CD14-positive monocyte (primary cell): ENCODE measurements at regions not wholly inside any gene's neighbourhood (a gene's known extent, or its start where the extent isn't known, plus 50 kb on each side); places are given as distances from the start of the nearest gene placed in this dataset.

Experiments used
- DNase-seq, 3 donors: peaks; one replicate each; pipeline ENCODE4 v3.0.0-alpha.2; 2011 to 2022
- H2AFZ ChIP-seq: 2 replicates; pipeline ENCODE4 v1.6.0; 2012; ENCODE audit warnings: mild to moderate bottlenecking, low read depth, low read length, inconsistent platforms; ENCODE audit not compliant: insufficient read depth, poor library complexity, severe bottlenecking
- H3K27ac ChIP-seq, 2 donors: 1 replicate in 1 of 2; 2 replicates in 1 of 2; pipeline ENCODE4 v1.5.1; 2012 to 2013; ENCODE audit warnings: low read length in 2 of 2, control low read depth in 1 of 2, inconsistent platforms in 1 of 2, low read depth in 1 of 2, mild to moderate bottlenecking in 1 of 2
- H3K27me3 ChIP-seq, 2 donors: one replicate each; pipeline versions ENCODE4 v1.6.0 to v1.6.1; 2011 to 2013; ENCODE audit warnings: low read length in 2 of 2; ENCODE audit not compliant: control insufficient read depth in 2 of 2, insufficient read depth in 2 of 2
- H3K36me3 ChIP-seq, 2 donors: replicated peaks in 1 of 2; 1 replicate in 1 of 2; 2 replicates in 1 of 2; pipeline versions ENCODE4 v1.5.1 to v1.6.1; 2012 to 2013; ENCODE audit warnings: low read length in 2 of 2, control low read depth in 1 of 2, inconsistent platforms in 1 of 2, mild to moderate bottlenecking in 1 of 2; ENCODE audit not compliant: insufficient read depth in 2 of 2, control insufficient read depth in 1 of 2
- H3K4me1 ChIP-seq, 2 donors: 1 replicate in 1 of 2; 2 replicates in 1 of 2; pipeline versions ENCODE4 v1.5.1 to v1.6.1; 2012 to 2013; ENCODE audit warnings: low read length in 2 of 2, control low read depth in 1 of 2, inconsistent platforms in 1 of 2, mild to moderate bottlenecking in 1 of 2, moderate library complexity in 1 of 2; ENCODE audit not compliant: insufficient read depth in 2 of 2, control insufficient read depth in 1 of 2
- H3K4me2 ChIP-seq: replicated peaks from 2 replicates; pipeline ENCODE3; 2012; ENCODE audit warnings: low read length, moderate library complexity, mild to moderate bottlenecking; ENCODE audit not compliant: poor library complexity, severe bottlenecking; ENCODE audit errors: extremely low read depth
- H3K4me3 ChIP-seq, 3 experiments: fragments of 200-600 bp in 1 of 3; sonication (generic) in 1 of 3; replicated peaks in 1 of 3; 1 replicate in 2 of 3; 2 replicates in 1 of 3; pipeline ENCODE4 v1.5.1; 2011 to 2013; ENCODE audit warnings: low read length in 3 of 3, mild to moderate bottlenecking in 3 of 3, control low read depth in 2 of 3, low read depth in 2 of 3, inconsistent platforms in 1 of 3, moderate library complexity in 1 of 3
- H3K79me2 ChIP-seq: 2 replicates; pipeline ENCODE4 v1.6.0; 2012; ENCODE audit warnings: mild to moderate bottlenecking, control low read depth, inconsistent platforms, low read length, moderate library complexity; ENCODE audit not compliant: insufficient read depth
- H3K9ac ChIP-seq: 2 replicates; pipeline ENCODE4 v1.6.0; 2017; ENCODE audit warnings: low read length, mild to moderate bottlenecking; ENCODE audit not compliant: insufficient read depth, poor library complexity, severe bottlenecking
- H3K9me3 ChIP-seq, 2 donors: replicated peaks in 1 of 2; 1 replicate in 1 of 2; 2 replicates in 1 of 2; pipeline versions ENCODE4 v1.5.1 to v1.6.1; 2012 to 2013; ENCODE audit warnings: low read length in 2 of 2, control low read depth in 1 of 2; ENCODE audit not compliant: control insufficient read depth in 1 of 2, insufficient read depth in 1 of 2
- H4K20me1 ChIP-seq: 2 replicates; pipeline ENCODE4 v1.6.0; 2012; ENCODE audit warnings: mild to moderate bottlenecking, low read length, control low read depth, moderate library complexity; ENCODE audit not compliant: insufficient read depth
- H3K27ac Mint-ChIP-seq, 7 donors: one replicate each; pipeline ENCODE4 v1.8.0; 2020; ENCODE audit warnings: mild to moderate bottlenecking in 7 of 7, mixed read lengths in 7 of 7, moderate library complexity in 6 of 7, inconsistent platforms in 2 of 7
- H3K27me3 Mint-ChIP-seq, 3 donors: one replicate each; pipeline ENCODE4 v1.8.0; 2021 to 2022; ENCODE audit warnings: low read depth in 3 of 3, mild to moderate bottlenecking in 3 of 3, mixed read lengths in 3 of 3, moderate library complexity in 3 of 3, inconsistent platforms in 1 of 3
- H3K36me3 Mint-ChIP-seq, 2 donors: one replicate each; pipeline ENCODE4 v1.8.0; 2020; ENCODE audit warnings: mixed read lengths in 2 of 2, inconsistent platforms in 1 of 2, mild to moderate bottlenecking in 1 of 2
- H3K4me1 Mint-ChIP-seq: one replicate; pipeline ENCODE4 v1.8.0; 2020; ENCODE audit warnings: mild to moderate bottlenecking, mixed read lengths
- H3K4me3 Mint-ChIP-seq, 2 donors: one replicate each; pipeline ENCODE4 v1.8.0; 2020; ENCODE audit warnings: mild to moderate bottlenecking in 2 of 2, mixed read lengths in 2 of 2, moderate library complexity in 1 of 2
- H3K9me3 Mint-ChIP-seq, 7 donors: one replicate each; pipeline ENCODE4 v1.8.0; 2020 to 2022; ENCODE audit warnings: mixed read lengths in 7 of 7, mild to moderate bottlenecking in 6 of 7, moderate library complexity in 6 of 7, inconsistent platforms in 2 of 7
- CTCF ChIP-seq: fragments of 200-600 bp; IDR thresholded peaks from one replicate; pipeline ENCODE4 v1.8.0; 2022; ENCODE audit warnings: antibody characterized with exemption, mild to moderate bottlenecking
- WGBS: methylation state at CpG from one replicate; pipeline ENCODE4 v1.1.5; 2013; ENCODE audit warnings: missing lambda C conversion rate; ENCODE audit not compliant: insufficient coverage; 5-methylcytosine and 5-hydroxymethylcytosine counted together
- intact Hi-C, 2 donors: fragments of 100-400 bp; cut with micrococcal nuclease; formaldehyde crosslinking; loops; one replicate each; pipeline versions ENCODE4 v1.15.0 to v1.15.1; 2023

DNA sequence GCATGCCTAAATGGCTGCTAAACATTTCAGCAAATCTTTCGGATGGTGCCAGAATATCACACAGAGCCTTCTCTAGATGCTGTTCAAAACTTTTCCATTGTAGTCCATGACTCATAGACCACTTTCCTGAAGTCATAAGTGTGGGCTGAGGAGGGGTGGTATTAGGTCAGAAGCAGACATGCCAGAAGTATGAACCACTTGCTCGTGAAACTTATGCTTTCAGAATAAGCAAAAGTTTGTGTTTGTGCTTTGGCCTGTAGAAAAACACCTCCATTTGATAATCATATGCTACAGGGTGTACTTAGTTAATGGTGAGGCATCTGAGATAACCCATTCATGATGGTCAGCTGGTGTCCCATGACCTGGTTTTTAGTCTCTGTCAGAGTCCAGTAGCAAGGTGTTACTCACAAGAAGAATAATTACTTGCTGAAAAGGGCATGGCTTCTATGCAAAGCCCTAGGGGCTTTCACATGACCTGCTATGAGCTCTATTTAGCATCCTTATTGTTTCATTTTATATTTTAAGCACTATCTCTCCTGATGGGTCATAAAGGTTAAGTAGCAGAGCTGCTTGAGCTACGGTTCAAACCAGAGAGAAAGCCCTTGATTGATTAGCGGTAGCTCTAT is 183.1 kb upstream of the IVNS1ABP start:
- no peak overlapping the region for H3K27ac Mint-ChIP-seq
- H3K4me1 Mint-ChIP-seq = peaks cover 10% of the 10 kb centered on the region
- WGBS = 50% methylated on average over 2 of the region's 4 CpGs
- no peaks in the 10 kb centered on the region for H3K27me3 ChIP-seq
- H3K79me2 ChIP-seq = no peaks in the 10 kb centered on the region
- H3K27me3 Mint-ChIP-seq = peaks cover 0 to 3% (median 2%) of the 10 kb centered on the region in 3 donors
- H2AFZ ChIP-seq = no peak overlapping the region
- no peaks in the 10 kb centered on the region for H3K9me3 Mint-ChIP-seq
- H3K36me3 ChIP-seq = no peaks in the 10 kb centered on the region
- peaks cover 0 to 5% of the 10 kb centered on the region in 2 donors for H3K36me3 Mint-ChIP-seq
- DNase-seq = no peak
- intact Hi-C loops = no loop called here
- no peak overlapping the region for H3K4me3 Mint-ChIP-seq
- no peak for TF ChIP-seq CTCF
- no peak overlapping the region for H3K27ac ChIP-seq
- H3K9ac ChIP-seq = no peak overlapping the region
- H3K9me3 ChIP-seq = no peaks in the 10 kb centered on the region
- H3K4me1 ChIP-seq = peaks cover 7 to 8% of the 10 kb centered on the region in 2 donors
- no peak overlapping the region for H3K4me2 ChIP-seq
- H4K20me1 ChIP-seq = no peaks in the 10 kb centered on the region
- H3K4me3 ChIP-seq = no peak overlapping the region

DNA sequence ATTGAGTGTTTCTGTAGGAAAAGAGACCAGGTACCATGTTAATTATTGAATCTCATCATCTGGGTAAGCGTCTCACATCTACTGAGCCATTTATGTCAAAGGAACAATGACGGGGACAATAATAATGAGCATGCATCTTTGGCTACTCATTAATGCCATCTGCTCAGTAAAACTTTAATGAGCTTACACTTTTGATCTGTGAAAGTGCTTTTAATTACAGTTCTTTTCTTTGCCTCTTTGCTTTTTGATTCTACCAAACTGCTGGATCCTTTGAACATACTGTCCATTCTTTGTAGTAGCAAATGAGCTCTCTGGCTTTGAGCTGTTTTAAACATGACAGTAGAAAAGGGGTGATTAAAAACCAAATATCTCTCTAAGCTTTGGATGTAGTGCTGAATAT is 181.2 kb upstream of the IVNS1ABP start:
- peaks cover 14 to 16% of the 10 kb centered on the region in 2 donors for H3K4me1 ChIP-seq
- no peak overlapping the region for H2AFZ ChIP-seq
- no peak for TF ChIP-seq CTCF
- no peaks in the 10 kb centered on the region for H3K9me3 Mint-ChIP-seq
- peaks cover 17% of the 10 kb centered on the region for H3K4me1 Mint-ChIP-seq
- H3K4me3 Mint-ChIP-seq = no peak overlapping the region
- H3K36me3 Mint-ChIP-seq = peaks cover 0 to 5% of the 10 kb centered on the region in 2 donors
- H3K36me3 ChIP-seq = no peaks in the 10 kb centered on the region
- intact Hi-C loops = no loop called here
- H3K4me3 ChIP-seq = no peak overlapping the region
- H3K27ac ChIP-seq = no peak overlapping the region
- no peak overlapping the region for H3K27ac Mint-ChIP-seq
- 100% methylated on average over 1 of the region's 2 CpGs for WGBS
- H3K27me3 Mint-ChIP-seq = peaks cover 0 to 3% (median 2%) of the 10 kb centered on the region in 3 donors
- H3K4me2 ChIP-seq = no peak overlapping the region
- no peaks in the 10 kb centered on the region for H4K20me1 ChIP-seq
- H3K27me3 ChIP-seq = no peaks in the 10 kb centered on the region
- no peak overlapping the region for H3K9ac ChIP-seq
- no peaks in the 10 kb centered on the region for H3K79me2 ChIP-seq
- no peak for DNase-seq
- no peaks in the 10 kb centered on the region for H3K9me3 ChIP-seq
